Ammon's horn (tissue), 1 donor: ENCODE measurements at regions not wholly inside any gene's neighbourhood (a gene's known extent, or its start where the extent isn't known, plus 50 kb on each side); places are given as distances from the start of the nearest gene placed in this dataset.
A peak's percentile ranks its signal among the peaks of the same experiment; 100 is the strongest.

Source experiments
- DNase-seq: peaks from one replicate; pipeline ENCODE4 v3.0.0-alpha.2; 2016; ENCODE audit warnings: low spot score

DNA sequence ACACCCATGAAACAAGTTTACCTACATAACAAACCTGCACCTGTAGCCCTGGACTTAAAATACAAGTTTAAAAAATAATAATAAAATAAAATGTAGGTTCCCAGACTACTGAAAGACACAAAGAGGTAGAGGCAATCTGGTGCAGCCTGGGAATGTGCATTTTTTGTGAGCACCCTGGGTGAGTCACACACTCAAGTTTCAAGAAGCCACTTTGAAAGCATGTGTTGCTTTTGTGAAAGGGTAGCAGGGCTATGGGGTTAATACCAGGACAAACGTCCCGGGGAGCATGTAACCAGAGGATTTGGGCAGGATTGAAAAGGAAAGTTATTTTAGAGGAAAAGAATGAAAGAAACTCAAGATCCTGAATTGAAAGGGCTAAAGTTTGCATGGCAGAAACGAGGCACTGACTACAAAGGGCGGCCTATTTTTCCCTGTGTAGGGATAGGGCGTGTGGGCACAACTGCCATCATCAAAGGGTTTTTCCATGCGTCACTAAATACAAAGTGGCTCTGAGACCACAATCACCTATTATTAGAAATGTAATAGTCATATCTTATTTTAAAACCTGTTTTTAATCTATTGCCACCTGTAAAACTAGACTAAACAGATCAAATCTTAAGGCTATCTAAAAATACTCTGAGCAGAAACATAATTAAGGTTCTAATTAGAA, 314.9 kb downstream of the COG6 start:
- no peak for DNase-seq

DNA sequence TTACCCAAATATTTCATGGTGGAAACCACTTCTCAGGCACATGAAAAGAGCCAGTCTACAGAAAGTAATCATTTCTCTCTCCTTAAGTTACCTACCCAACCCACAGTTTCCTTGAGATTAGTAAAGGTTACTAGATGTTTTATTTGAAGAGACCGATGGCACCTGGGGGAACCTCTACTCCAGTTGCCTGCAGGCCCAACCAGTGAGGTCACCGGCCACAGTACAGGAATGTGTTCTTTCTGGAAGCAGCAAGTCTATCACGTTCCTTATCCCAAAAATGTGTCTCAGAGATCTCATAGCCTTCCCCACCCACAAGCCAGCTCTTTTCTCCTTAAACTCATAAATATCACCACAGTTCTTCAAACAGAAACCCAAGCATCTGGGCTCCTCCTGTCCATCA, 316.1 kb downstream of the COG6 start:
- no peak for DNase-seq

DNA sequence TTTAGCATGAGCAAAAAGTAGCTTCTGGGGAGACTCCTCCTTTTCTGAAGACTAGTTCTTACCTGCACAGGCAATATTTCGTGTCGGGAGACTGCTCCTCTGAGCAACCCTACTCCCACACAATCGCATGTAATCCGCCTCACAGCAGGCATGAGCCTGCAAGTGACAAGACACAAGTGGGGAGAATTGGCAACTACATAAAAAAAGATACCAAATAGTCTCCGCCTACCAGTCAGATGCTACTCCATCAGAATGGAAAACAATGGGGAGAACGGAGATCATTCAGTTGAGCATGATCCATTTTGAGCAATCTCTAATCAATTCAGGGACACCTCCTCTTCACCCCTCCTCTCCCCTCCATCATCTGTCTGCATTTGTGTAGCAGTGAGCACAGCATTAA, 321.0 kb downstream of the COG6 start:
- peak; percentile 60 for DNase-seq

DNA sequence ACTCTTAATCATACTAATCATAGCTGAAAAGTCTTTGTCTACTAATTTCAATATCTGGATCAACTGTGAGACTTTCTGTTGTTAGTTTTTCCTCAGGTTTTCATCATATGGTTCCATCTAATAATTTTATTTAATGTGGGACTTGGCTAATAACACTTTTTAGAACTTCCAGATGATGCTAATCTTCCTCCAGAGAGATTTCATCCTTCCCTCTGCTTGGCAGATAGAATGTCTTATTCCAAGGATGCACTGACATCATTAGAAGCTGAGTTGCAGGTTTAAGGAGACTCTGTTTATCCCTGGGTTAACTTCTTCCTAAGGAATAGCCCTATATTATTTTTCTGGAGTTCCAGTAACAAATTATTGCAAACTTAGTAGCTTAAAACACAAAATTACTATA, 325.6 kb downstream of the COG6 start:
- no peak for DNase-seq

DNA sequence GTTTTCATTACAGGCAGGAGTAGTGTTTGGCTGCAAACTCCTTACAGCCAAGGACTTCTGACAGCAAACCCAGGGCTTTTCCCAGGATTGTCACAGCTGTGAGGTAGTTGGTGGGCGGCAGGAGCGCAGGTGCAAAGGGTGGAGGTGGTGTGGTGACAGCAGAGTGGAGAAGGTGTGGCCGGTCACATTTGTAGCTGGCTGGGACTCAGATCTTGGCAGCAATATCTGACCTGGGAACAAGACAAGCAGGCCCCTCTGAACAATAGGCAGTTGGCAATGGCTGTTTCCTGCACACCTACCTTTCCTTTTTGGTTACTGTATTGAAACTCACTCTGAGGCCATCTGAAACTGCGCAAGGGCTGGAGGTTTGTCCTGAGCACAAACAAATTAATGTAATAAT, 327.3 kb downstream of the COG6 start:
- no peak for DNase-seq

DNA sequence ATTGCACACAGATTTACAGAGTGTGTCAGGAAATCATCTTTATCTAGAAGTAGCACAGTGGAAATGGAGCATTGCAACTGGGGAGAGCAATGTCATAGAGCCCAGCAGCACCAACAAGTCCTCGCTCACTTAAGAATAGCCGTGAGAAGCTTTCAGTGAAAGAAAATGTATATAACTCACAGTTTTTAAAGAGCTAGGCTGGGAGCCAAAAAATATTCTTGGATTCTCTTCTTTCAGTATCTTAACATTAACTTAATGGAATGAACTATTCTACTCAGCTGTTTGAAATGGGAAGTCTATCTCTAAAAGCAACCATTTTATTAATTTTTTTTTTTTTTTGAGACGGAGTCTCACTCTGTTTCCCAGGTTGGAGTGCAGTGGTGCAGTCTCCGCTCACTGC, 329.6 kb downstream of the COG6 start:
- DNase-seq = no peak

DNA sequence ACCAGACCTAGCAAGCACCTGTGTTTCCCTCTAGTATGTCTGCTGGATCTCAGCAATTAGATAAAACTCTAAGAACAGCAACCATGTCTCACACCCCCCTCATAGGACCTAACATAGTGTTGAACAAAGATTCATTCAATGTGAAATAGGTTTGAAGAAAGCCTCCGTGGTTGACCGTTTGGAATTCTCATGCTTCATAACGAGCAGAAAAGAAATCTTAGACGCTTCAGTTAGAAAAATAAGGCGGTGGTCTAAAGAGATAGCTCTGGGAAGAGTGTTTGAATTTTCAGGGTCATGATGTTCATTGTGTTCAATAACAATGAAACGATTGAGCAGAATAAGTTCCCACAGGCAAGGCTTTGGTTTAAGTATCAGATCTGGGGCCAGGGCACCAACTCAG, 332.9 kb downstream of the COG6 start:
- DNase-seq = no peak

DNA sequence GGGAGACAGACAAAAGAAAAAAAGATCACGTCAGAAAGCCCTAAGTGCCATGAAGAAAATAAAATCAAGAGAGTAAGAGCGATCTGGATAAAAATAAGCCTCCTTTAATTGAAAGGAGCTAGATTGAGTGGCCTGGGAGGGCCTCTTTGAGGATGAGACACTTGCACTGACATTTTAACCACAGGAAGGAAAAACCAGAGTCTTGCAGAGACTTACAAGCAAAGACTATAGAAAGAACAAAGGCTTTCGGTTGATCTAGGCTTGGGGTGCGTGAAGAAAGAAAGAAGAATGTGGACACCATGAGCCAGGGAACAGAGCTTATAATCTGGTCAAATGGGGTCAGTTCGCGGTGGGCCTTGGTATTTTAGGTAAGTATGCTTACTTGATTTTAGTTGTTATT, 342.7 kb downstream of the COG6 start:
- no peak for DNase-seq

DNA sequence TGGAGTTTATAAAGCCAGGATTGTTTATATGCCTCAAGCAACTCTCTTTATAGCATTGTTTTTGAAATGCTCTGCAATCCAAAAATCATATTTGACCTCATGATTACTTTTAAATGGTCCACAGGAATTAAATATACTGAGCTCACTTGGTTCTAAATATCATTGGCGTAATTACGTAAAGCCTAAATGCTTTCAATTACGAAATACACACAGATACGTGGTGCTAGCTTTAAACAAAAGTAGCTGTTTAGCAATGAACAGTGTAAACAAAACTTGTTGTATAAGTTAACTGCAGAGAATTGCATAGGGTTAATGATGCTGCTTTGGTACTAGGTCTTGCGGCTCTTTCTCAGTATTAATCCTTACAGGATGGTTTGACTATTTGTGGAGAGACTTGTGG, 346.6 kb downstream of the COG6 start:
- no peak for DNase-seq

DNA sequence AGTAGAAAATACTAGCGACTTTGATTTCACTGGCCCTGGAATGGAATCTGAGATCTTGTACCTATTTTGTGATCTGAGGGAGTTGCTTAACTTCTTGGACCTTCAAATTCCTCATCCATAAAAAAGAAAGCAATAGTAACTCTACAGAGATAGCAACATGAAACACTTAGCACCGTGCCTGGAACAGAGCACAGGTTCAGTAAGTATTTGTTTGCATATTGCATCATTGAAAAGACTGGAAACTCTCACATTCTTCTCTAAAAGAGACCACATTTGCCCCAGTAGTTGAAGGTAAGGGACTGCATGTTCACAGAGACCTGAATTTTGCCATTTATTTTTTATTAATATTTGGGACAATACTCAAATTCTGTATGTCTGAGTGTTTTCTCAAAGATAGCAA, 358.1 kb downstream of the COG6 start:
- DNase-seq = no peak

DNA sequence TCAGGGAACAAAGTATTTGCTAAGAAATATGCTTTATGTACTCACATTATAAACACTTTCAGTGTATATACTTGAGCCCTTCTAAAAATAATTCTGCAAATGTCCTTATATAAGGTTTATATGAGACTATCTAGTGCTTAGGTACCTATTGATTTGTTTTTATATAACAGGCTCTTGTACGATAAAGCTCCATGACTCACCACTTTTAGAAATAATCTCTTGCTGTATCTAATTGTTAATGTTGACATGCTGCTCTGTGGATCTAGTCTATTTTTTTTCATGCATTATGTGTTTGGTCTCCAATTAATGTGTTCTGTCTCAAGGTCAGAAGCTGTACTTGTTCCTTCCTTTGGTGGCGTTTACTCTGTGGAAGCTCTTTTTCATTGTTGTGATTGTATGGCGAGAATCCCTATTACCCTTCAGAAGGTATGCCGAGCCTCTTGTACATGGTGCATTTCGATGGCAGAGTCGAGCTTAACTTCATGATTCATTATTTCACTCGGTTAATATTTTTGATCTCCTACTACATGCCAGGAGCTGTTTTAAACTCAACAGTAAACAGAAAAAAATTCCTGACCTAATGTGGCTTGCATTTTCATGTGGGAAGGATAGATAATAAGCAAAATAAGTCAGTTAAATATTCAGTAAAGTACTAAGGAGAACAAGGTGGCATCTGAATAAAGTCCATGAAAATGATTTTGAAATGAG, 361.6 kb downstream of the COG6 start:
- DNase-seq = no peak

DNA sequence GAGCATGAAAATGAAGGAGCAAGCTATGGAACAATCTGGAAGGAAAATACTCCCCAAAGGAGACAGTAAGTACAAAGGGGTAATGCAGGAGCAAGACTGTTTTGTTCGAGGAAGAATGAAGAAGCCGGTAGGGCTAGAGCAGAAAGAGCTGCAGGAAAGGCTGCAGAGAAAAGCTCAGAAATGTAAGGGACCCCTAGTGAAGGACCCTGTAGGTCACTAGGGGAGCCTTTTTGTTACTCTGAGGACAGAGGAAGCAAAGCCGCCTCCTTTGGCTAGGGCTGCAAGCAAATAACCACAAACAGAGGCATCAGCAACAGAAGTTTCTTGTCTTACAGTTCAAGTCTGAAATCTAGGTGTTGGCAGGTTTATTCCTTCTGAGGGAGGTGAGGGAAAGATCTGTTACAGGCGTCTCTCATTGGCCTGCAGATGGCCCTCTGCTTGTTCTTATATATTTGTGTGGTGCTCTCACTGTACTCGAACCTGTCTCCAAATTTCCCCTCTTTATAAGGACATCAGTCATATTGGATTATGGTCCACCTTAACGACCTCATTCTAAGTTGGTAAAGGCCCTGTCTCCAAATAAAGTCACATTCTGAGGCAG, 362.3 kb downstream of the COG6 start:
- no peak for DNase-seq

DNA sequence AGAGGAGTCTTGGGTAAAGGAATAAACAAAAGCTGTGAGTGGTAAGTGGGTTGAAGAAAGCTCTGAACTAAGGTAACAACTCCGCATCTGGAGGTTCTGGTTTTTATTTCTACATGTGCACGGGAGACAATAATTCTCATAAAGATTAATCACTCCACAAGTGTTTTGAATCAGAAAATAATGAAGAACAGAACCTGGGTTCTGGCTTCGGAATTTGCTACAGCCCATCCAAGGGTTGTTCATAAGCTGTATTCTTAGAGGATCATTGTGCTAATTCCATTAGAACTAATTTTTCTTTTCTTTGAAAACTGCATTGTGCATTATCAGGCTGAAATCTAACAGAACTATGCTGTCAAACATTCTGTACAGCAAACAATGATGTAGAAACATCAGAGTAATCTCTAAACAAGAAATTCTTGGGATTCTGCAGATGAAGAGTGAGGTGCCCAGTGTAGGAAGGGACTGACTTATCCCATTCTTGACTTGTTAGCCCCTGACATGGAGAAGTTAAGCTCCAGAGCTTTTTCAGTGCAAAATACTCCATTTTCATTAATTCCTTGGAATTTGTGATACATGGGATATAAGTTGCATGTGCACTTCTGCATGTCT, 368.2 kb downstream of the COG6 start:
- no peak for DNase-seq

DNA sequence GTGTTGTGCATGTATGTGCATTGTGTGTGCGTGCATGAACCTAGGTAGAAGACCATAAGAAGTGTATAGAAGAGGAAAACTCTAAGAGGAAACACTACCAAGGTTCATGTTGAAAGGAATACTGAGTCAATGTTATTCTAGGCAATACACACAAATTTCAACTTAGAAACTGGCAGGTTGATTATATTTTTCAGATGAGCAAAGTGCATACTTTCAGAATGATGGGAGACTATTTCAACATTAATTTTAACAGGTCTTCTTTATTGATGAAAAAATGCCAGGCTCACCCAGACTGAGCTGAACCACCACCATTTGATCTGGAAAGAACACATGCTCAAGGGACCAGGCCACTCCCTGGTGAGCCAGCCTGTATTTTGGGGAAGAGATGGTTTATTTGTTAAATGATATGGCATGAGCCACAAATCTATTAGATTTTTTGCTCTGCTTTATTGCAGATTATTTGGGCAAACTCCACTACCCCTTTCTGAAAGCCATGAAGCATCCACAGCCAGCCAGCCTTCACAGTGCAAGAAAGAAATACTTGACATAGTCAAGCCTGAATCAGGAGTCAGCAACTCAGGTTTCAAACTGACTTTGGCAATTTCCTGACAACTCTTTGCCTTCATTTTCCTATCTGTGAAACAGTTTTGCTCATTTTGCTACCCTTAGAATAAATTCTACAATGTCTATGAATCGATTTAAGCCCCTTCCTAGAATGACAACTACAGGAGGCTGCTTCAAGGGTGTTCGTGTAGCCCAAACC, 368.9 kb downstream of the COG6 start:
- DNase-seq = no peak

DNA sequence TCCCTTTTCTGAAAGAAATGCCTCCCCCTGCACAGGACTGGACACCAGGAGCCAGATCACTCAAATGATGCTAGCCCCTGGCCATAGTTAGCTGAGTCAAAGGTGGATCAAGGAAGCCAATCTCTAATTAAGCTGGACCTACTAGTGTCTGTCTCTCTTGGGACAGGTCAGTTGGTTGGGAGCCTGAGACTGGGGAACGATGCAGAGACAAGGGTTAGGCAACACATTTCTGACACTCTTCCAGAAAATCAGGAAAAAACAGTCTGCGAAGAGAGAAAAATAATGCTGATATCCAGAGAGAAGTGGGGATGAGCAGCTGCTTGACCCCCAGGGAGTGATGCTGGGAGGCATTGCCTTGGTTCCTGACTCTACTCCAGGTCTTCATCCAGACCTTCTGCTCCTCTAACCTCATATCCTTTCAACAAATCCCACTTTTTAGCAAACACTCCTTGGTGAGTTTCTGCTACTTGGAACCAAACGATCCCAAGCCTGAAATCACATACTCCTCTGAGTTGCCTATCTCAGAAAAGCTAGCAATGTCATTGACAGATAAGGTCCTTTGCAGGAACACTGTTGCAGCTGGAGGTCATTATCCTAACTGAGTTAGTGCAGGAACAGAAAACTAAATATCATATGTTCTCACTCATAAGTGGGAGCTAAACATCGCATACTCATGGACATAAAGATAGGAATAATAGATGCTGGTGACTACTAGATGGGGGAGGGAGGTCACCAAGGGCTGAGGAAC, 369.7 kb downstream of the COG6 start:
- DNase-seq = no peak

DNA sequence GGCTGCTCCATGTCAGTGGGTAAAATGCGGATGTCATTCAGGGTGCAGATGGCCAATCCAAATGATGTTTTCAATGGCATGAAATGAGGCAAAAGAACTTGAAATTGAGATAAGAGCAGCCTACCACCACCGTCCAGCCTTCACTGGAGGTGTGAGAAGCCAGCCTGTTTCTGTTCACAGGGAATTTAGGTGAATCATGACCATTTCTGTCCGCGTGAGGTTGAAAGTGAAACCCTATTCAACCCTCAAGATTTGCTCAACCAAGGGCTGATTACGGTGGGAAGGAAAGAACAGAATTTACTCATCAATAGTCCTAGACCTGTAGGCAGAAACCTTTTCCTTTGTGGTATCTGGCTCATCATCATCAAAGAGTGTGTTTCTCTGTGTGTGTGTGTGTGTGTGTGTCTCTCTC, 370.7 kb downstream of the COG6 start:
- DNase-seq = no peak

DNA sequence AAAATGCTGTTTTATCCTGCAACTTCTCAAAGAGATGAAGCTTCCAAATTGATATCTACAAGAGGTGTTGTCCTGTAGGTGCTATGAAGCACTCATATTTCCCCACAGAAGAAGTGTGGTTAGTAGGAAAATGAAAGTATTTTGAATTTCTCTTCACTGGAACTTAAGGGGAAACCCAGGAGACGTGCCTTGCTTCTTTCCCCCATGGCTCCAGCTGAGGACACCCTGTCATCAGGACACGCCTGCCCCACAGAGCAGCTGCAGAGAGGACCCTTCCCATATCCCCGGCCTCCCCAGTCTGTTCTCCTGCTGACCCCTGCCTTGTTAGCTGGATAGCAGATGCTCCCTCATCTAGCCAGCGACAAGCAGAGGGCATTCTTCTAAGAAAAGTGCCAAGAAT, 371.3 kb downstream of the COG6 start:
- no peak for DNase-seq

DNA sequence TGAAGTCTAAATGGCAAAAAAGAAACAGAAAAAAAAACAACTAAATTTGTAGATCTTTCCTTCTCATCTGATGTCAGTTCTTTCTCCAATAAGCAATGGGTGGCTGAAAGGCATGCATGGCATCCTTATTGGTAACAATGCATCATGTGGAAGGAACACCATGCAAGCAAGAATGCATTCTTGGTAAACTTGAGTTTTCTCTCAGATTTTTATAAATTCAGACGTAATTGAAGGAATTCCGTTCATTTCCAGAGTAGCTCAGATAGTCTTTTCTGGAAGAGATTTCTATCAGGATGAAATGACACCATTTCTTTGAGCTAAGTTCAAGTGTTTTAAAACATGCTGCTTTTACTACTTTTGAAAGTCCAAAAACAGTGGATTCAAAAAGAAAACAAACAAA, 373.0 kb downstream of the COG6 start:
- no peak for DNase-seq

DNA sequence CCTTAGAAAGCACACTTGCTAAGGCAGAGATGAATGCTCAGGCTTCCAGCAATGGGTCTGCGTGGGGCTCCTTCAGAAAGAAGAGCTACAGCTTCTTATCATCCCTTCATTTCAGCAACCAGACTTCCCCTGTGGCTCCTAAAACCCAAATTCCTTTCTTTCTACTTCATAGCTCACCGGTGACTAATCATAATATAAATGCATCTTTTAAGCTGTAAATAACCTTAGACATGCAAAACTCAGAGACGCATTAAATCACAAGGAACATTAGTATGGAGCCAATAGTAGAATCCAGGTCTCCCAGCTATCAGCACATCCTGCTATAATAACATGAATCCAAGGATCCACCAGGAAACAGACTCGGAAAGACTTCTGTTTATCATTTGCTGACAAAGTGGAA, 375.6 kb downstream of the COG6 start:
- DNase-seq = no peak

DNA sequence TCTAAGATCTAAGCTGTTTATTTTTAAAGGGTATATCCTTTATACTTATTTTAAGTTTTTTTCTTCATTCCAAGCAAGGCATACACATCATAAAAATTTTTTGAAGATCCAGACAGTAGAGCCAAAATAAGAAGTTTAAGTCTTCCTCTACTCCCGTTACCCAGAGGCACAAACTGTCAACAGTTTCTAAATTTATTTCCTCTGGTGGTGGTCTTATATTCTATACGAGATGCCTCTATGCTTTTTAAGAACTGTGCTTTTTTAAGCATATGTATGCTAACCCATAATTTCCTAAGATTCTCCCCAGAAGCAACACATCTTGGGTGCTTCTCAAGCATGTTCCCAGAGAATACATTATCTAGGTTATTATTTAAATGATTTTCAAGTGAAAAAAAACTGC, 383.6 kb downstream of the COG6 start:
- DNase-seq = no peak

DNA sequence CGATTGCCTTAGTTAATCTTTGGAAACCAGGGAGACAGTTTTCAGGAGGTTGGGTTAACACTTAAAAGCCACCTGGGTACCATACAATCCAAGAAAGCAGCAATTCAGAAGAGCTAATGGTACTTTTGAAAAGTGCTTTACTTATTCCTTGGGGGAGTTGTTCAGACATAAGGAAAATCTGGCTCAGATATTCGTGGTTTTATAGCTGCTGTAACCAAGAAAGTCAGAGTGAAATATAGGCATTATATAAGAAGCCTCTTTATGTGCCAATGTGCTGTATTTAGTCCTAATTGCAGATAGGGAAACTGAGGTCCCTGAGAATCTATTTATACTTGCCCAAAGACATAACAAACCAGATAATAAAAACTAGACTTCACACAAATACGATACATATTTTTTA, 387.5 kb downstream of the COG6 start:
- DNase-seq = no peak

DNA sequence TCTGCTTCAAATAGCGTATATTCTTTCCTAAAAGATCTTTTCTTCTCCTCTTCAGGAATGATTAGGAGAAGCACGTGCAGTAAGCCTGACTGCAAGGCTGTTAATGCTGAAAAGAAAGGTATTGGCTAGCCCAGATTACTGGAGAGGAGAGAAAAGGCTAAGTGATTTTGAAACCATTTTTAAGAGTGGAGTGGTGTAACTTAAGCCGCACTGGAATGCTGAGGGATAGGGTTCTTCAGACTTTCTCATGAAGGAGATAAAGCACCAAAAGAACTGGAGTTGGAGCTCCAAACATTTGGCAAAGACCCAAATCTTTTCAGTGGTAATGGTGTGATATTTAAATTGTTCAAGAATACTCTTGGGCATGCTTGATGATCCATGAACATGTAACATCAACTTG, 388.3 kb downstream of the COG6 start:
- DNase-seq = no peak
